A549 (cell line): ENCODE measurements at regions not wholly inside any gene's neighbourhood (a gene's known extent, or its start where the extent isn't known, plus 50 kb on each side); places are given as distances from the start of the nearest gene placed in this dataset.

Experiments used
- ATAC-seq, 2 experiments: fragments of 200-7000 bp in 1 of 2; fragments of >200 bp in 1 of 2; cut with Nextera tagmentation in 1 of 2; cut with Tn5 transposase in 1 of 2; 3 replicates each; pipeline versions ENCODE4 v1.8.0 to v1.9.1; 2018 to 2020; ENCODE audit warnings: mild to moderate bottlenecking in 1 of 2, moderate library complexity in 1 of 2
- CTCF ChIA-PET: fragments of 300-600 bp; sonication (Branson Sonifier 250); formaldehyde crosslinking; extraction: SDS; loops from one replicate; lab custom pipeline; 2021; ENCODE audit warnings: antibody characterized with exemption, inconsistent platforms; lab: Yijun Ruan, JAX
- POLR2A ChIA-PET: fragments of 350-600 bp; formaldehyde crosslinking; extraction: SDS; loops from one replicate; lab custom pipeline; 2021; ENCODE audit warnings: antibody characterized with exemption, inconsistent platforms; lab: Yijun Ruan, JAX
- DNase-seq, 2 experiments: peaks; one replicate each; pipeline versions ENCODE4 v3.0.0 to v3.0.0-alpha.2; 2011 to 2016; ENCODE audit warnings: low read depth in 1 of 2, low spot score in 1 of 2
- FAIRE-seq: peaks from 2 replicates; lab custom pipeline; 2011; peaks lifted over from hg19 to GRCh38; lab: Jason Lieb, UNC
- H3K27ac ChIP-seq, 2 experiments: fragments of >200 bp; sonication (Bioruptor Twin); formaldehyde crosslinking; 3 replicates each; pipeline ENCODE4 v1.5.1; 2016 to 2017
- H3K4me1 ChIP-seq: fragments of >200 bp; sonication (Bioruptor Twin); formaldehyde crosslinking; 3 replicates; pipeline ENCODE4 v1.6.1; 2016
- H3K4me2 ChIP-seq: fragments of >200 bp; sonication (Bioruptor Twin); formaldehyde crosslinking; 3 replicates; pipeline ENCODE4 v1.6.1; 2016
- H3K4me3 ChIP-seq: fragments of >200 bp; sonication (Bioruptor Twin); formaldehyde crosslinking; 3 replicates; pipeline ENCODE4 v1.5.1; 2016
- H3K9me3 ChIP-seq: fragments of >200 bp; sonication (Bioruptor Twin); formaldehyde crosslinking; 3 replicates; pipeline ENCODE4 v1.6.1; 2016
- BHLHE40 ChIP-seq: IDR thresholded peaks from 2 replicates; pipeline ENCODE4 v1.6.1; 2012; ENCODE audit warnings: low read depth, low read length, inconsistent platforms
- CHD2 ChIP-seq: fragments of 150-350 bp; IDR thresholded peaks from 2 replicates; pipeline ENCODE4 v1.6.1; 2014; ENCODE audit warnings: low read length; ENCODE audit not compliant: partially characterized antibody
- CTCF ChIP-seq: fragments of >200 bp; sonication (Bioruptor Twin); formaldehyde crosslinking; IDR thresholded peaks from 3 replicates; pipeline ENCODE4 v1.5.1; 2016
- EP300 ChIP-seq, 2 experiments: fragments of >200 bp; sonication (Bioruptor Twin); formaldehyde crosslinking; IDR thresholded peaks; 2 replicates in 1 of 2; 3 replicates in 1 of 2; pipeline ENCODE4 v1.6.1; 2016 to 2017
- FOSB ChIP-seq: fragments of 250-450 bp; sonication (Bioruptor Pico); IDR thresholded peaks from 2 replicates; pipeline ENCODE4 v1.5.0; 2020; ENCODE audit warnings: mild to moderate bottlenecking, moderate library complexity
- FOSL2 ChIP-seq, 2 experiments: fragments of 450-650 bp in 1 of 2; fragments of >200 bp in 1 of 2; sonication (Bioruptor Twin) in 1 of 2; formaldehyde crosslinking; IDR thresholded peaks; 2 replicates each; pipeline versions ENCODE4 v1.5.0 to v1.6.1; 2016 to 2020; ENCODE audit warnings: mild to moderate bottlenecking in 1 of 2, moderate library complexity in 1 of 2
- FOXS1 ChIP-seq: fragments of 250-450 bp; sonication (Bioruptor Pico); IDR thresholded peaks from 2 replicates; pipeline ENCODE4 v1.5.0; 2020; ENCODE audit warnings: mild to moderate bottlenecking, moderate library complexity
- HDAC2 ChIP-seq: fragments of 200-600 bp; sonication (generic); IDR thresholded peaks from 2 replicates; pipeline ENCODE4 v1.6.1; 2016
- HMGXB4 ChIP-seq: fragments of 250-450 bp; sonication (Bioruptor Pico); IDR thresholded peaks from 2 replicates; pipeline ENCODE4 v1.5.0; 2021; ENCODE audit warnings: mild to moderate bottlenecking, moderate library complexity, borderline replicate concordance
- JUN ChIP-seq, 2 experiments: fragments of >200 bp; sonication (Bioruptor Twin); formaldehyde crosslinking; IDR thresholded peaks; 2 replicates in 1 of 2; 3 replicates in 1 of 2; pipeline ENCODE4 v1.6.1; 2016 to 2017
- KDM1A ChIP-seq: fragments of 200-600 bp; sonication (generic); IDR thresholded peaks from 2 replicates; pipeline ENCODE4 v1.6.1; 2016; ENCODE audit warnings: low read depth, mild to moderate bottlenecking
- MAX ChIP-seq: IDR thresholded peaks from 2 replicates; pipeline ENCODE4 v1.6.1; 2012
- NFE2L2 ChIP-seq: fragments of 150-350 bp; conservative IDR thresholded peaks from 2 replicates; pipeline ENCODE4 v1.6.1; 2014; ENCODE audit warnings: low read length
- RAD21 ChIP-seq, 2 experiments: fragments of >200 bp in 1 of 2; sonication (Bioruptor Twin) in 1 of 2; formaldehyde crosslinking in 1 of 2; IDR thresholded peaks in 1 of 2; conservative IDR thresholded peaks in 1 of 2; 2 replicates in 1 of 2; 3 replicates in 1 of 2; pipeline ENCODE4 v1.6.1; 2012 to 2018; ENCODE audit warnings: inconsistent platforms in 1 of 2
- RARB ChIP-seq: fragments of 250-450 bp; sonication (Bioruptor Pico); IDR thresholded peaks from 2 replicates; pipeline ENCODE4 v1.8.0; 2021; ENCODE audit warnings: mild to moderate bottlenecking, moderate library complexity
- REST ChIP-seq: fragments of 200-600 bp; sonication (generic); IDR thresholded peaks from 2 replicates; pipeline ENCODE4 v1.6.1; 2016; ENCODE audit warnings: antibody characterized with exemption, mild to moderate bottlenecking, moderate library complexity
- ZC3H11A ChIP-seq: fragments of 450-650 bp; IDR thresholded peaks from 2 replicates; pipeline ENCODE4 v1.6.1; 2014; ENCODE audit warnings: antibody characterized with exemption, mild to moderate bottlenecking
- ZFP36 ChIP-seq: fragments of 450-650 bp; IDR thresholded peaks from 2 replicates; pipeline ENCODE4 v1.6.1; 2014; ENCODE audit warnings: borderline replicate concordance; ENCODE audit not compliant: partially characterized antibody
- ZNF302 ChIP-seq: fragments of 250-450 bp; sonication (Bioruptor Pico); IDR thresholded peaks from 2 replicates; pipeline ENCODE4 v1.9.0; 2021; ENCODE audit warnings: inconsistent platforms, mild to moderate bottlenecking, moderate library complexity
- WGBS: methylation state at CpG from one replicate; pipeline ENCODE4 v1.1.6; 2017; ENCODE audit errors: missing lambda C conversion rate; 5-methylcytosine and 5-hydroxymethylcytosine counted together
- TF ChIP-seq, protein P1 (sequence below): IDR thresholded peaks from 2 replicates; pipeline ENCODE4 v1.6.1; 2012

- no peak for TF ChIP-seq REST
- no peak for TF ChIP-seq RARB
- TF ChIP-seq EP300 (IDR thresholded peaks at IDR 0.05) = no peak
- TF ChIP-seq JUN (IDR thresholded peaks at IDR 0.05) = no peak
- no peak for TF ChIP-seq HDAC2
Observed at GRCh38 chr3:182609575-182610156, 183.6 kb upstream of the ATP11B start (continued).

- 63% methylated on average over 3 of the region's 3 CpGs for WGBS
- no peak overlapping the region for H3K27ac ChIP-seq
- ATAC-seq = no peak
- no peak overlapping the region for H3K4me2 ChIP-seq
- no peaks in the 10 kb centered on the region for H3K4me1 ChIP-seq
- CTCF ChIA-PET = no interaction called here
- no peak for TF ChIP-seq FOXS1 (CRISPR knock-in tag)
- TF ChIP-seq RARB = no peak
- no peak for TF ChIP-seq FOSL2 (IDR thresholded peaks at IDR 0.05)
- no peak for TF ChIP-seq FOSL2 (CRISPR knock-in tag; IDR thresholded peaks at IDR 0.05)
- TF ChIP-seq, protein P1, sequence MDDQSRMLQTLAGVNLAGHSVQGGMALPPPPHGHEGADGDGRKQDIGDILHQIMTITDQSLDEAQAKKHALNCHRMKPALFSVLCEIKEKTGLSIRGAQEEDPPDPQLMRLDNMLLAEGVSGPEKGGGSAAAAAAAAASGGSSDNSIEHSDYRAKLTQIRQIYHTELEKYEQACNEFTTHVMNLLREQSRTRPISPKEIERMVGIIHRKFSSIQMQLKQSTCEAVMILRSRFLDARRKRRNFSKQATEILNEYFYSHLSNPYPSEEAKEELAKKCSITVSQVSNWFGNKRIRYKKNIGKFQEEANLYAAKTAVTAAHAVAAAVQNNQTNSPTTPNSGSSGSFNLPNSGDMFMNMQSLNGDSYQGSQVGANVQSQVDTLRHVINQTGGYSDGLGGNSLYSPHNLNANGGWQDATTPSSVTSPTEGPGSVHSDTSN = no peak
- no peak for TF ChIP-seq NFE2L2
- TF ChIP-seq MAX = no peak
- no peak for TF ChIP-seq BHLHE40
- TF ChIP-seq FOSB (CRISPR knock-in tag) = no peak
- TF ChIP-seq ZFP36 = no peak
- TF ChIP-seq HMGXB4 (CRISPR knock-in tag) = no peak
- TF ChIP-seq, all 56 proteins: peak for 0
- POLR2A ChIA-PET = no interaction called here
- DNase-seq = no peak
- no peak overlapping the region for H3K4me3 ChIP-seq
- no peaks in the 10 kb centered on the region for H3K9me3 ChIP-seq
- FAIRE-seq = no peak
Observed at GRCh38 chr3:182612332-182612731, 181.0 kb upstream of the ATP11B start.

GRCh38 chr3:182617500-182617899 lies 175.8 kb upstream of the ATP11B start:
- no peak overlapping the region for H3K4me3 ChIP-seq
- no peaks in the 10 kb centered on the region for H3K9me3 ChIP-seq
- no peak for DNase-seq
- ATAC-seq = no peak
- ChIA-PET POLR2A (no interaction called here), CTCF (no interaction called here)
- FAIRE-seq = no peak
- H3K4me2 ChIP-seq = no peak overlapping the region
- WGBS = 72% methylated on average over 4 of the region's 4 CpGs
- TF ChIP-seq CTCF = no peak
- TF ChIP-seq ZNF302 (CRISPR knock-in tag) = no peak
- TF ChIP-seq ZC3H11A = no peak
- TF ChIP-seq KDM1A = no peak
- no peak for TF ChIP-seq RARB
- no peak for TF ChIP-seq RAD21 (conservative IDR thresholded peaks at IDR 0.05 in 1 of 2, IDR thresholded peaks at IDR 0.05 in 1 of 2)
- TF ChIP-seq CHD2 = no peak
- no peaks in the 10 kb centered on the region for H3K4me1 ChIP-seq
- no peak overlapping the region for H3K27ac ChIP-seq
